ENCODE measurements at regions not wholly inside any gene's neighbourhood (a gene's known extent, or its start where the extent isn't known, plus 50 kb on each side); places are given as distances from the start of the nearest gene placed in this dataset.

DNA sequence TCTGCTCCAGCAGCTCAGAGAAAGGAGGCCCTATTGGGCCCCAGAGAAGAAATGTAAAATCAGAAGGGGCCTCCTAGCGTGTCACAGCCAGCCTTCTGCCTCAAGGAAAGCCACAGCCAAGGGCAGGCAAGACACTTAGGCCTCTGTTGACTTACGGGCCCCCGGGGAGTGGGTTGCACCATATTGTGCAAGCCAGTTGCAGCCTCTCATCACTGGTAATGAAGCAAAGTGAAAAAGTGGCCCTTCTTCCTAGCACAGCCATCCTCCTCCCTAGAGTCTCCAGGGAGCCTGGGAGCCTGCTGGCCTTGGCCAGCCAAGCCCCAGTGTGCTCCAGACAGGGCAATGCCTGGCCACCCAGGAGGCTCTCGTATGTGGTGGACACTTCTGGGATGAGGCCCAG is 56.2 kb upstream of the GDF10 start:
- no peak overlapping the region for H3K4me3 ChIP-seq (ENCODE audit: low read depth in 1 of 3, low read length in 3 of 3)
- no peaks in the 10 kb centered on the region for H3K36me3 ChIP-seq (ENCODE audit: control insufficient read depth in 4 of 4, insufficient read depth in 3 of 4, low read depth in 1 of 4, low read length in 3 of 4)
- no peaks in the 10 kb centered on the region for H3K27me3 ChIP-seq (ENCODE audit: control insufficient read depth in 4 of 4, insufficient read depth in 4 of 4, low read length in 3 of 4)
- no peaks in the 10 kb centered on the region for H3K4me1 ChIP-seq (ENCODE audit: control insufficient read depth in 4 of 4, insufficient read depth in 4 of 4, low read length in 3 of 4)
- H3K9ac ChIP-seq (ENCODE audit: low read depth in 1 of 2, low read length in 2 of 2): no peak overlapping the region
- no peak overlapping the region for H3K27ac ChIP-seq (ENCODE audit: low read depth in 1 of 2, low read length in 2 of 2)
- TF ChIP-seq RAD21 (IDR thresholded peaks at IDR 0.05) (no peak), JUND (IDR thresholded peaks at IDR 0.05) (no peak), TAF1 (conservative IDR thresholded peaks at IDR 0.05) (no peak), GABPA (IDR thresholded peaks at IDR 0.05 in 1 of 2, conservative IDR thresholded peaks at IDR 0.05 in 1 of 2) (no peak), HNF4G (IDR thresholded peaks at IDR 0.05) (no peak), HNF4A (conservative IDR thresholded peaks at IDR 0.05) (no peak), YY1 (IDR thresholded peaks at IDR 0.05) (no peak), ZBTB33 (IDR thresholded peaks at IDR 0.05) (no peak), NR2F2 (IDR thresholded peaks at IDR 0.05) (no peak)
- TF ChIP-seq, protein P1, sequence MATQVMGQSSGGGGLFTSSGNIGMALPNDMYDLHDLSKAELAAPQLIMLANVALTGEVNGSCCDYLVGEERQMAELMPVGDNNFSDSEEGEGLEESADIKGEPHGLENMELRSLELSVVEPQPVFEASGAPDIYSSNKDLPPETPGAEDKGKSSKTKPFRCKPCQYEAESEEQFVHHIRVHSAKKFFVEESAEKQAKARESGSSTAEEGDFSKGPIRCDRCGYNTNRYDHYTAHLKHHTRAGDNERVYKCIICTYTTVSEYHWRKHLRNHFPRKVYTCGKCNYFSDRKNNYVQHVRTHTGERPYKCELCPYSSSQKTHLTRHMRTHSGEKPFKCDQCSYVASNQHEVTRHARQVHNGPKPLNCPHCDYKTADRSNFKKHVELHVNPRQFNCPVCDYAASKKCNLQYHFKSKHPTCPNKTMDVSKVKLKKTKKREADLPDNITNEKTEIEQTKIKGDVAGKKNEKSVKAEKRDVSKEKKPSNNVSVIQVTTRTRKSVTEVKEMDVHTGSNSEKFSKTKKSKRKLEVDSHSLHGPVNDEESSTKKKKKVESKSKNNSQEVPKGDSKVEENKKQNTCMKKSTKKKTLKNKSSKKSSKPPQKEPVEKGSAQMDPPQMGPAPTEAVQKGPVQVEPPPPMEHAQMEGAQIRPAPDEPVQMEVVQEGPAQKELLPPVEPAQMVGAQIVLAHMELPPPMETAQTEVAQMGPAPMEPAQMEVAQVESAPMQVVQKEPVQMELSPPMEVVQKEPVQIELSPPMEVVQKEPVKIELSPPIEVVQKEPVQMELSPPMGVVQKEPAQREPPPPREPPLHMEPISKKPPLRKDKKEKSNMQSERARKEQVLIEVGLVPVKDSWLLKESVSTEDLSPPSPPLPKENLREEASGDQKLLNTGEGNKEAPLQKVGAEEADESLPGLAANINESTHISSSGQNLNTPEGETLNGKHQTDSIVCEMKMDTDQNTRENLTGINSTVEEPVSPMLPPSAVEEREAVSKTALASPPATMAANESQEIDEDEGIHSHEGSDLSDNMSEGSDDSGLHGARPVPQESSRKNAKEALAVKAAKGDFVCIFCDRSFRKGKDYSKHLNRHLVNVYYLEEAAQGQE (IDR thresholded peaks at IDR 0.05): no peak
- WGBS: 87% methylated on average over 4 of the region's 4 CpGs
- H3K9me3 ChIP-seq (ENCODE audit: control insufficient read depth in 4 of 4, low read length in 3 of 4): peaks cover 0 to 2% (median 0%) of the 10 kb centered on the region in 4 donors
- DNase-seq (ENCODE audit: low spot score): no peak

GRCh38 chr10:47244560-47245500 is 55.2 kb upstream of the GDF10 start:
- TF ChIP-seq, protein P2, sequence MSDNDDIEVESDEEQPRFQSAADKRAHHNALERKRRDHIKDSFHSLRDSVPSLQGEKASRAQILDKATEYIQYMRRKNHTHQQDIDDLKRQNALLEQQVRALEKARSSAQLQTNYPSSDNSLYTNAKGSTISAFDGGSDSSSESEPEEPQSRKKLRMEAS (IDR thresholded peaks at IDR 0.05): no peak
- no peak for TF ChIP-seq ZBTB33 (IDR thresholded peaks at IDR 0.05)
- TF ChIP-seq JUND (IDR thresholded peaks at IDR 0.05): no peak
- TF ChIP-seq FOXA1 (IDR thresholded peaks at IDR 0.05): no peak
- TF ChIP-seq FOXA2 (IDR thresholded peaks at IDR 0.05): no peak
- no peak for TF ChIP-seq CTCF (IDR thresholded peaks at IDR 0.05; ENCODE audit: low read depth, low read length, missing input control)
- no peak for DNase-seq (ENCODE audit: low spot score)
- no peak overlapping the region for H3K4me3 ChIP-seq (ENCODE audit: low read depth in 1 of 3, low read length in 3 of 3)
- no peaks in the 10 kb centered on the region for H3K9me3 ChIP-seq (ENCODE audit: control insufficient read depth in 4 of 4, low read length in 3 of 4)
- no peak overlapping the region for H3K9ac ChIP-seq (ENCODE audit: low read depth in 1 of 2, low read length in 2 of 2)
- no peak overlapping the region for H3K27ac ChIP-seq (ENCODE audit: low read depth in 1 of 2, low read length in 2 of 2)
- H3K36me3 ChIP-seq (ENCODE audit: control insufficient read depth in 4 of 4, insufficient read depth in 3 of 4, low read depth in 1 of 4, low read length in 3 of 4): no peaks in the 10 kb centered on the region
- no peaks in the 10 kb centered on the region for H3K4me1 ChIP-seq (ENCODE audit: control insufficient read depth in 4 of 4, insufficient read depth in 4 of 4, low read length in 3 of 4)
- no peaks in the 10 kb centered on the region for H3K27me3 ChIP-seq (ENCODE audit: control insufficient read depth in 4 of 4, insufficient read depth in 4 of 4, low read length in 3 of 4)
- 87% methylated on average over 15 of the region's 15 CpGs for WGBS

All from liver (tissue), 8 donors.